Kidney capillary endothelial cell (primary cell): ENCODE measurements at regions not wholly inside any gene's neighbourhood (a gene's known extent, or its start where the extent isn't known, plus 50 kb on each side); places are given as distances from the start of the nearest gene placed in this dataset.
A peak's percentile ranks its signal among the peaks of the same experiment; 100 is the strongest.

Experiments used
- DNase-seq: peaks from one replicate; pipeline ENCODE4 v3.0.0-alpha.2; 2018; ENCODE audit warnings: low spot score

DNA sequence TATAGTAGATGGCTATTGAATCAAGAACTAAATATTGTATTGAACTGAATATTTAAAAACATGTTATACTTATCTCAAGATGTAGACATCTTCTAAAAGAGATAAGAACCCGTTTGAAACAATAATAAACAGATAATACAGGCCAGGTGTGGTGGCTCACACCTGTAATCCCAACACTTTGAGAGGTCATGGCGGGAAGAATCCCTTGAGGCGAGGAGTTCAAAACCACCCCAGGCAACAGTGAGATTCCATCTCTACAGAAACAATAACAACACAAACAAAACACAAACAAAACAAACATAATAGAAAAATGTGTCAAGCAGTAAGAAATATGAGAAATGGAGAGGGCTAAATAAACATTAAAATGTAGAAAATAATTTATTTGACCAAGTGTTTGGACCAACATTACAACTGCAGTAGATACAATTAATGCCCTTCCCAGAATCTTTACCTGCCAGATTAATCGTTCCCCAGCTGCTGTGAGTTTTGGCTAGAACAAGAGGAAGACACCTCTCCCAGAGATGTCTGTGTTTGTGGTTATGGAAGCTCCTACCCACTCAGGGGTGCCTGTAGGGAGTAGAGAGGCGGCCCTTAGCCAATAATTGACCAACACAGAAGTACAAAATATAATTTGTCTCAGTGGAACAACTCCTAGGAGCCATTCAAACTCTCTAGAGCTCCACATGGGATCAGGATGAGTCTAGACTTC, 111.9 kb upstream of the AGTR1 start:
- DNase-seq = no peak

DNA sequence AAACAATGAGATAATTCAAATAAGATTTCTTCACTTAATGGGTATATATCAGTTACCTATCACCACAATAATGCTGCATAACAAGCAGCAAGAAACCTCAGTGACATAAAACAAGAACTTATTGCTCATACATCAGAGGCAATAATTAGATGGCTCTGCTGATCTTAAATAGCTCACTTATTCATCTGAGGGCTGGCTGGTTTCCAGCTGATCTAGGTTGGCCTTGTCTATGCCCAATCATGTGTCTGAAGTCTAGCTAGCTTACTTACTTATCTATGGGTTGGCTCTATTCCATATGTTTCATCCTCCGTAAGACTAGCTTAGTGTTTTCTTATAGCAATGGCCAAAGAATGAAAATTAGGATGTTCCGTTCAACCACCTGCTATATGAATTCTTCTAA, 109.4 kb upstream of the AGTR1 start:
- DNase-seq = no peak

DNA sequence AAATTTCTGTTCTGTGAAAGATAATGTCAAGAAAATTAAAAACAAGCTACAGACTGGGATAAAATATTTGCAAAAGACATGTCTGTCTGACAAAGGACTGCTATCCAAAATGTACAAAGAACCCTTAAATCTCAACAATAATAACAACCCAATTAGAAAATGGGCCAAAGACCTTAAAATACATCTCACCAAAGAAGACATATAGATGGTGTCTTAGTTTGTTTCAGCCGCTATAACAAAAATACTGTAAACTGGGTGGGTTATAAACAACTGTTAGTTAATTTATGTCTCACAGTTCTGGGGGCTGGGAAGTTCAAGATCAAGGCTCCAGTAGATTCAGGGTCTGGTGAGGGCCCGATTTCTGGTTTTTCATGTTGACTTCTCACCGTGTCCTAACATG, 106.2 kb upstream of the AGTR1 start:
- no peak for DNase-seq

DNA sequence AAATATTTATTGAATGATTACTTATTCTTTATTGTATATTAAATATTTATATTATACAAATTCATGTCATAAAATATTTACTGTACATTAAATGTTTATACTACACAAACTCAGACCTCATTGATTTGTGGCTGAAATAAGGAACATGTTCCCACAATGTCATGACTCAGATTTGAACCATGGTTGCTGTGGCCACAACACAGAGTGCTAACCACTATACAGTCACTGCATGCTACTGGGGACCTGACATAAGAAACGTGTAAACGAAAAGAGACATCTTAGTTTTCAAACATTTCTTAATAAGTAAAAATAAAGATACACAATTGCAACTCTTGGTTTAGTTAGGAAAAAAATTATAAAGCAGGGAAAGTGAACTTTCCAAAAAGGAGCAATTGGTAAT, 99.1 kb upstream of the AGTR1 start:
- DNase-seq = no peak

DNA sequence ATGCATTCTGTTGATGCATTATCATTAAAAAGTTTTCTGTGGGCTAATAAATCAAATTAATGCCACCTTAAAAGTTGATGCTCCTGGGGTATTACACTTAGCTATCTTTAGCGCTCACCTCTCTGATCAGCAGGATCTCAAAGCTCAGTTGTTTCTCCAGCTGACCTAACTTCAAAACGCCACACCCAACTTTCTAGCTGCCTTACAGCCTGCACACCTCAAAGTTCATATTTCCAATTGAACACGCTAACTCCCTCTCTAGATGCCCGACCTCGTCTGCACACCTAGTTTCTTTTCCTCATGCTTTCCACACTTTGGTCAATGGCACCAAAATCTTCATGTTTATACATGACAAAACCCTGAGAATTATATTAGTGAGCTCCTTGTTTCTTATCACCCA, 98.2 kb upstream of the AGTR1 start:
- no peak for DNase-seq

GRCh38 chr3:148600440-148600839, 97.3 kb upstream of the AGTR1 start:
- DNase-seq = no peak

- peak; percentile 6 for DNase-seq
These were observed 96.6 kb upstream of the AGTR1 start for GRCh38 chr3:148600902-148601765.

- DNase-seq = no peak
These were observed 95.7 kb upstream of the AGTR1 start for GRCh38 chr3:148601766-148602685.

DNA sequence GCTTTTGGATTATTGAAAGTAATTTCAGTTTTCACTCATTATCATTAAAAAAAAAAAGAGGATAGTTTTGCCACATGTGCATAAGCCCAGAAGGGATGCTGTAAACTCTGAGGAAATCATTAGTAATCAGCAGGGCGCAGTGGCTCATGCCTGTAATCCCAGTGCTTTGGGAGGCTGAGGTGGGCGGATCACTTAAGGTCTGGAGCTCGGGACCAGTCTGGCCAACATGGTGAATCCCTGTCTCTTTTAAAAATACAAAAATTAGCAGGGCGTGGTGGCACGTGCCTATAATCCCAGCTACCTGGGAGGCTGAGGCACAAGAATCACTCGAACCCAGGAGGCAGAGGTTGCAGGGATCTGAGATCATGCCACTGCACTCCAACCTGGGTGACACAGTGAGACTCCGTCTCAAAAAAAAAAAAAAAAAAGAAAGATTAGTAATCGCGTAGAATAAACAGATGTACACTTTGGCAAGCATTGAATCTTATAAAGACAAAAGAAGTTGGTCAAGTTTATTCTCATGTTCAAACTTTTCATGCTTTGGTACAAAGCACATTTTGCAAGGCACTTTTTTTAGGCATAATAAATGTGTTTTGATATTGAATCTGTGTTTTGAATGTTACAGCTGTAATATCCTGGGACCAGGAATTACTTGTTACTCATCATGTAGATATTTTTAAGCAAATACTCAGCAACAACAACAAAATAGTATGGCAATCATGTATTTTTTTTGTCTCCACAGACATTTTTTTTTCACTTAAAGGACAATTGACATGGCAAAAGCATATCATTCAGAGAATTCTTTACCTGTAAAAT, 93.2 kb upstream of the AGTR1 start:
- no peak for DNase-seq

DNA sequence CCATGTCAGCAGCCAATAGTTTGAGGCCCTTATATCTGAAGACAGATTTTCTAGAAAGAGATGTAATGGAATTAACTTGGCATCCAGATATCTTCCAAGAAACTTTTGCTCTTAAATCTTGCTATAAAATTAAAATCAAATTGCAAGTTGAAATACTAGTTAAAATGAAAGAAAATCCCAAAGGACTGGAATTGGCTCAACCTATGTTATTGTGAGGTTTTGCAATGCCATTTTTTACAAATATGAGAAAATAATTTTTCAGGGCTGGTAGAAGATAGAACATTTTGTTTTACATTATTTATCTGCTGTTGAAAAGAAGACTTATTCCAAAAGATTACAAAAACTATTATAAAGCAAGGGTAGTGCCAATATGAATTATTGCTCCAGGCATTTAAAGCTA, 92.2 kb upstream of the AGTR1 start:
- DNase-seq = no peak

- DNase-seq = no peak
These were observed 90.7 kb upstream of the AGTR1 start for GRCh38 chr3:148606979-148607378.

DNA sequence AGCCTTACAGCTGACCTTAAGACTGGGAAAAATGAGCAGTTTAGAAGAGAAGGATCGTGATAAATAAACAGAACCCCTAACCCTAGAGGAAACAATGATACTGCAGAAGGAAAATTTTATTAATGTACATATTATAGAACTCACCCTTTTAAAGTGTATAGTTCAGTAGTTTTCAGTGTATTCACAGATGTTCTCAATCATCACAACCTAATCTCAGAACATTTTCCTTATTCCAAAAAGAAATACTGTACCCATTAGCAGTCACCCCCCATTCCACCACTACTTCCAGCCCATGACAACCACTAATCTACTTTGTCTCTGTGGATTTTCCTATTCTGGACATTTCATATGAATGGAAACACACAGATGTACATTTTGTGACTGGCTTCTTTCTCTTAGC, 90.2 kb upstream of the AGTR1 start:
- no peak for DNase-seq

GRCh38 chr3:148612278-148612677, 85.4 kb upstream of the AGTR1 start:
- DNase-seq = no peak

DNA sequence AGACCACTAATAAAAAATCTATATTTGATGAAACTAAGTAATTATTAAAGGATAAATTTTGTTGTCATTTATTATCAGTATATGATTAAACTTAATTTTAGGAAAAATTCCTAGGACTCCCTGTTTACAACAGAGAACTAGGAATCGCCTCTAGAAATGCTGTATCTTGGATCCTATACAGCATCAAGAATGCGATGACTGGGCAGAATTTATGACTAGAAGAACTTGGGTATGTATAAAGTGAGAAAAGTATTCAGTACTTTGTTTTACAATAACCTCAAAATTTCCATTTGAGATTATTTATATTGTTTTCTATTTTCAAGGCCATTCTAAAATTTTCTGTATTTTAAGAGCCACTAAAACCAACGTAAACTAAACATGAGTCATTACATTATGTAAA, 82.3 kb upstream of the AGTR1 start:
- no peak for DNase-seq

DNA sequence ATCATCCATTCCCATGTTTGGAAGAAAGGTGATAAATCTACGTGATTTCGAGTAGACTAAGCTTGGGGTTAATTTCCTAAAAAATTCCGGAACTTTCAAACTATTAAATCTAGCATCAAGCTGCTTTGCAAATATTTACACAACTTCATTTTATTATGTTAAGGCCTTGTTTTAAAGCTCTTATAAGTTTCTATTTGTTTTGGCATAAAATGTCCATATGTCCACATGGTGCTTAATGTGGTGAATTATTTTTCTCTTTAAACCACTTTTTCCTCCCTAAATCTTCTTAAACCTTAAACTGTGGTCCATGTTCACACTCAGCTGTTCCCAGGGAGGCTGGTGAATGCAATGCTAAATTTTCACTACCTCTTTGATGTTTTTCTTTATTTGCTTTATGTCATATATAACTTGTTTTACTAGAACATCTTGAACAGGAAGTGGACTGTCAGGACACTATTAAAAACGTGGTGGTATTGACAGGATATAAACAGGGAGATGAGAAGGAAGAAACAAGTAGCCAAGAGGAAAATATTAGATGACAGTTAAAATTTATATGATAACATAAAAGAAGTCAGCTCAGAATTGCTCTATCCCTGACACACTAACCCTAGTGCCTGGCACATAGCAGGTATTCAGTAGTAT, 72.5 kb upstream of the AGTR1 start:
- DNase-seq = no peak

- DNase-seq = peak; percentile 50
These were observed 71.7 kb upstream of the AGTR1 start for GRCh38 chr3:148625991-148626390.

- DNase-seq = no peak
These were observed 68.7 kb upstream of the AGTR1 start for GRCh38 chr3:148629006-148629405.

- no peak for DNase-seq
These were observed 66.4 kb upstream of the AGTR1 start for GRCh38 chr3:148631124-148631903.

DNA sequence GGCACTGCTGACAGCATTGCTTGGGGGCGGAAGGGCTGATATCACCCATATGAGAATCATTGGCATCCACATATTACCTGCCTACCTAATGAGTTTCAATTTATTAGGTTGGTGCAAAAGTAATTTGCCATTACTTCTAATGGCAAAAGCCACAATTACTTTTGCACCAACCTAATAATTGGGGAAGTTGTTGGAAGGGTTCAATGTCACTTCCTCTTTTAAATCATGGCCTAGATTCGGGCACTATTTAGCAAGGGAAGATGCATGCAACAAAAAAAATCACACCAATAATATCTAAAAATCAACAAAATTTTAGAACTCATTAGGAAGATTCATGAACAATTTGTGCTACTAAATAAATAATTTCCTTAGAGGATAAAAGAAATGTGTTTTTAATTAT, 56.0 kb upstream of the AGTR1 start:
- DNase-seq = no peak

DNA sequence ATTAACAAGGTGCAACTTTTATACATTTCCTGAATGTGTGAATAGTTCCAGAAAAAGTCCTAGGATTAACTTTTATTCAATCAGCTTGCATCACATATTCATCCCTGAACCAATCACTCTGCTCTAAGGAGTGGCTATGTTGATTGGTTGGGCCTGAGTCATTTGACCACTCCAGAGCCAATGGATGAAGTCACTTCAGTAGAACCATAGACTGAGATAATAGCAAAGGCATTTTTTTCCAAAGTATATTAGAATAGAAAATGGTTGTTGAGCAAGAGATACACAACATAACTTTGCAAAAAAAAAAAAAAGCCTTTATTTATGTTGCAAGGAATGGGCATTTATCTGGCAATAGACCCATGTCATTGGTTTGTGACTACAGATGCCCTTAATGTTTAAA, 55.5 kb upstream of the AGTR1 start:
- no peak for DNase-seq
